ENCODE measurements at regions not wholly inside any gene's neighbourhood (a gene's known extent, or its start where the extent isn't known, plus 50 kb on each side); places are given as distances from the start of the nearest gene placed in this dataset.

DNA sequence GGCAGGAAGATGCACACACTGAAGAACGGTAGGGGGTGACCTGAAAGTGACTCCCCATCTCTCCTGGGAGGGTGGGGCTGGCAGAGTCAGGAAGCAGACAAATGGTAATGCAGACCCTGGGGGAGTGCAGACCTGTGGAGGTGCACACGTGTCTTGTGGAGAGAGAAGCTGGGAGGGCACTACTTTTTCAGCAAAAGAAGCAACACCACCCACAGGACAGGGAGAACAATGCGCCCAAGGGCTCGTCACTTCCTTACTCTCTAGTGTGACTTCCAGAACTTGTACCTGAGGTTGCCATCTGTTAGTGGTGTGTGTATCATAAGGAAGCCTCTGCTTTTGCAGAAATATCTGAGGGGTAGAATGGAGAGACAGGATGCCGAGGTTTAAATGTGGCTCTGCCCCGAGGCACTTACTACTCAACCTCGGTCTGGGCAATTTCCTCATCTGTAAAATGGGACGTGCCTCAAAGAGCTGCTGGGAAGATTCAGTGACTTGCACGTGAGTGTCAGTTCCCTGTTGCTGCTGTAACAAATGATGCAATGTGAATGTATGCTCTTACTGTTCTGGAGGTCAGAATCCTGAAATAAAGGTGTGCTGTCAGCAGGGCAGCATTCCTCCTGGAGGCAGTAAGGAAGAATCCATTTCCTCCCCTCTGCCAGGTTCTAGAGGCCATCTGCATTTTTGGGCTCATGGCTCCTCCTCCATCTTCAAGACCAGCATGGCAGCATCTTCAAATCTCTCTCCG, 323.4 kb downstream of the SHANK2 start:
- 68 to 71% methylated on average over 10 of the region's 10 CpGs for WGBS, 2 donors
- Histone ChIP-seq H3K27me3 (no peaks in the 10 kb centered on the region), H3K9me3 (peaks cover 0 to 34% (median 0%) of the 10 kb centered on the region in 4 donors), H3K27ac (no peak overlapping the region), H3K36me3 (no peaks in the 10 kb centered on the region), H3K4me1 (no peaks in the 10 kb centered on the region), H3K4me3 (no peak overlapping the region)
- DNase-seq (ENCODE audit: low spot score in 2 of 2): no peak
- no peak for TF ChIP-seq CTCF (IDR thresholded peaks at IDR 0.05)
- no peak for TF ChIP-seq POLR2A (IDR thresholded peaks at IDR 0.05)
- TF ChIP-seq EP300 (IDR thresholded peaks at IDR 0.05): no peak

GRCh38 chr11:70930215-70930614, 322.2 kb downstream of the SHANK2 start:
- Histone ChIP-seq H3K27me3 (no peaks in the 10 kb centered on the region), H3K4me3 (no peak overlapping the region), H3K9me3 (peaks cover 0 to 24% (median 0%) of the 10 kb centered on the region in 4 donors), H3K27ac (no peak overlapping the region), H3K4me1 (no peaks in the 10 kb centered on the region), H3K36me3 (no peaks in the 10 kb centered on the region)
- TF ChIP-seq EP300 (IDR thresholded peaks at IDR 0.05) (no peak), CTCF (IDR thresholded peaks at IDR 0.05) (no peak), POLR2A (IDR thresholded peaks at IDR 0.05) (no peak)
- 67 to 87% methylated on average over 3 of the region's 3 CpGs for WGBS, 2 donors
- no peak for DNase-seq (ENCODE audit: low spot score in 2 of 2)

DNA sequence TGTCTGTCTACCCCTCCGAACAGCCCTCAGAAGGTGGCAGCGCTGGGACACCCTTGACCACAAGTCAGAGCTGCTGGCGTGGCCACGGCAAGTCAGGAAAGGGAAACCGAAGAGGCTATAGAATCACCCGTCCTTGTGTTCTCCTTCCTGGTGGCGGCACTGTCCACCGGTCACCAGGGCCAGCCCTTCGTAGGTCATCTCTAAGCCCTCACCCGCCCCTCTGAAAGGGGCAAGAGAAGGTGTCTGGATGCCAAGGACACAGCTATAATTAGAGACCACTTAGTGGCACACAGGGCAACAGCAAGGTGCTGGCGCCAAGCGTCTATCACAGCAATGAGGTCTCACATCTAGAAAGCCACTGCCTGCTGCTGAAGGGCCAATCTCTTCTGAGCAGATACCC, 320.9 kb downstream of the SHANK2 start:
- H3K4me1 ChIP-seq: no peaks in the 10 kb centered on the region
- H3K27me3 ChIP-seq: no peaks in the 10 kb centered on the region
- no peaks in the 10 kb centered on the region for H3K36me3 ChIP-seq
- H3K4me3 ChIP-seq: no peak overlapping the region
- no peak for TF ChIP-seq POLR2A (IDR thresholded peaks at IDR 0.05)
- no peak overlapping the region for H3K27ac ChIP-seq
- WGBS, 2 donors: 82 to 83% methylated on average over 12 of the region's 12 CpGs
- no peak for DNase-seq (ENCODE audit: low spot score in 2 of 2)
- peaks cover 0 to 24% (median 0%) of the 10 kb centered on the region in 4 donors for H3K9me3 ChIP-seq

DNA sequence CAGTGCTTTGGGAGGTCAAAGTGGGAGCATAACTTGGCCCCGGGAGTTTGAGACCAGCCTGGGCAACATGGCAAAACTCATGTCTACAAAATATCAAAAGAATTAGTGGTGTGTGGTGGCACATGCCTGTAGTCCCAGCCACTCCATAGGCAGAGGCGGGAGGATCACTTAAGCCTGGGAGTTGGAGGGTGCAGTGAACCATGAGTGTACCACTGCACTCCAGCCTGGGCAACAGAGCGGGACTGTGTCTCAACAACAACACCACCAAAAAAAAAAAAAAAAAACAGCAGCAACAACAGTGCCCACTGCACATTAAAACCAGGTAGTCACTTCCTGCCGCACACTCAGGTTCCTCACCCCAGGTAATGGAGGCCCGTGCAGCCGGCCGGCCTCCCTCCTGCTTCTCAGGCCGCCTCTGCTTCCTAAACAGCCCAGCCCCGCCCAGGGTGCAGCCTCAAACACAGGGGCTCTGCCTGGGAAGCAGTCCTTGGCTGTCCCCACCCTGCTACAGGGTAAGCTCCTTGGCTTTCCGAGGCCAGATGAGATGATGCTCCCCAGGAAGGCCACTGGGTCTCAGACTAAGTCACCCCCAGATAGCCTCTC, 318.3 kb downstream of the SHANK2 start:
- Histone ChIP-seq H3K4me3 (no peak overlapping the region), H3K9me3 (peaks cover 0 to 27% (median 0%) of the 10 kb centered on the region in 4 donors), H3K36me3 (no peaks in the 10 kb centered on the region), H3K27me3 (no peaks in the 10 kb centered on the region), H3K27ac (no peak overlapping the region), H3K4me1 (no peaks in the 10 kb centered on the region)
- WGBS, 2 donors: 89 to 91% methylated on average over 10 of the region's 10 CpGs
- TF ChIP-seq CTCF (IDR thresholded peaks at IDR 0.05) (no peak), POLR2A (IDR thresholded peaks at IDR 0.05) (no peak)
- DNase-seq (ENCODE audit: low spot score in 2 of 2): no peak

DNA sequence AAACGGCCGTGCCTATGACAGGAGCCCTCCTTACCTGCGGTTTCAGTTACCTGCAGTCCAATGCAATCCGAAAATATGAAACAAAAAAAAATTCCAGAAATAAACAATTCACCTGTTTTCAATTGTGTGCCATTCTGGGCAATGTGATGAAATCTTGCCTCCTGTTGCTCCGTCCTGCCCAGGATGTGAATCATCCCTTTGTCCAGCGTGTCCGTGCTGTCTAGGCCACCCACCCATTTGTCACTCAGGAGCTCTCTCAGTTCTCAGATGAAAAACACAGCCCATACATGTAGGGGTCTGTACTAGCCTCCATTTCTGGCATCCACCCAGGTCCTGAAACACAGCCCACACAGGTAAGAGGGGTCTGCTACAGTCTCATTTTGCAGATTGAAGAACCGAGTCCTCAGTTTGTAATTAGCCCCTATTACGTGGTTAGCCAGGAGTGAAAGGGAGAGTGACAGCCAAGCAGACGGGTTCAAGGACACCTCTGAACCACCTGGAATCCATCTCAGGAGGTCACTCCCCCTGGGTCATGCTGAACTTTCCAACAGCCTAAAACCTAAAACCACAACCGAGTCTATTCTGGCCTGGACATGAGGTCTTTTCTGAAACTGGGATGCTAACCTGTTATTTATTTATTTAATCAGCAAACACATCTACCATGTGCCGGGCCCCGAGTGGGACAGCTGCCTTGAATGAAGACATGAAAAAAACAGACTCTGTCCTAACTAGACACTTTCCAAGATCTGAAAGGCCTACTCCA, 317.2 kb downstream of the SHANK2 start:
- TF ChIP-seq POLR2A (IDR thresholded peaks at IDR 0.05) (no peak), CTCF (IDR thresholded peaks at IDR 0.05) (no peak), EP300 (IDR thresholded peaks at IDR 0.05) (no peak)
- no peak overlapping the region for H3K27ac ChIP-seq
- H3K9me3 ChIP-seq: peaks cover 0 to 31% (median 0%) of the 10 kb centered on the region in 4 donors
- WGBS, 2 donors: 75 to 76% methylated on average over 13 of the region's 13 CpGs
- H3K27me3 ChIP-seq: no peaks in the 10 kb centered on the region
- no peak for DNase-seq (ENCODE audit: low spot score in 2 of 2)
- H3K36me3 ChIP-seq: no peaks in the 10 kb centered on the region
- H3K4me3 ChIP-seq: no peak overlapping the region
- H3K4me1 ChIP-seq: no peaks in the 10 kb centered on the region
